ENCODE measurements at regions not wholly inside any gene's neighbourhood (a gene's known extent, or its start where the extent isn't known, plus 50 kb on each side); places are given as distances from the start of the nearest gene placed in this dataset.

- no peak for DNase-seq
- TF ChIP-seq POLR2A (IDR thresholded peaks at IDR 0.05), result no peak
- TF ChIP-seq EP300 (IDR thresholded peaks at IDR 0.05), result no peak
- no peak overlapping the region for H3K4me3 ChIP-seq
- no peaks in the 10 kb centered on the region for H3K36me3 ChIP-seq
- H3K27me3 ChIP-seq, result no peaks in the 10 kb centered on the region
- H3K27ac ChIP-seq, result no peak overlapping the region
- no peaks in the 10 kb centered on the region for H3K9me3 ChIP-seq
- no peak for ATAC-seq (ENCODE audit: low FRiP score in 2 of 2)
- 87 to 92% methylated on average over 3 of the region's 3 CpGs for WGBS, 2 donors
- no peaks in the 10 kb centered on the region for H3K4me1 ChIP-seq
Measured at GRCh38 chr12:87491598-87491997, 537.6 kb downstream of the C12orf50 start.

- Histone ChIP-seq H3K36me3 (no peaks in the 10 kb centered on the region), H3K27me3 (no peaks in the 10 kb centered on the region), H3K27ac (no peak overlapping the region), H3K9me3 (no peaks in the 10 kb centered on the region), H3K4me3 (no peak overlapping the region), H3K4me1 (no peaks in the 10 kb centered on the region)
- no peak for DNase-seq
- no peak for TF ChIP-seq EP300 (IDR thresholded peaks at IDR 0.05)
- TF ChIP-seq POLR2AphosphoS5 (IDR thresholded peaks at IDR 0.05), result no peak
- no peak for TF ChIP-seq POLR2A (IDR thresholded peaks at IDR 0.05)
- TF ChIP-seq CTCF (IDR thresholded peaks at IDR 0.05), result no peak
- ATAC-seq (ENCODE audit: low FRiP score in 2 of 2), result no peak
- WGBS, 2 donors, result 31 to 33% methylated on average over 1 of the region's 1 CpG
Measured at GRCh38 chr12:87491089-87491488, 538.1 kb downstream of the C12orf50 start.

- TF ChIP-seq EP300 (IDR thresholded peaks at IDR 0.05) (no peak), POLR2A (IDR thresholded peaks at IDR 0.05) (no peak), POLR2AphosphoS5 (IDR thresholded peaks at IDR 0.05) (no peak), CTCF (IDR thresholded peaks at IDR 0.05) (no peak)
Measured at GRCh38 chr12:87469295-87469694, 559.9 kb downstream of the C12orf50 start.

GRCh38 chr12:87467936-87468335, 561.3 kb downstream of the C12orf50 start:
- ATAC-seq (ENCODE audit: low FRiP score in 2 of 2), result no peak
- Histone ChIP-seq H3K4me1 (no peaks in the 10 kb centered on the region), H3K27ac (no peak overlapping the region), H3K9me3 (no peaks in the 10 kb centered on the region), H3K36me3 (no peaks in the 10 kb centered on the region), H3K27me3 (no peaks in the 10 kb centered on the region), H3K4me3 (no peak overlapping the region)
- TF ChIP-seq POLR2AphosphoS5 (IDR thresholded peaks at IDR 0.05), result no peak
- no peak for TF ChIP-seq EP300 (IDR thresholded peaks at IDR 0.05)
- DNase-seq, result no peak

More at GRCh38 chr12:87469295-87469694, 559.9 kb downstream of the C12orf50 start:
- DNase-seq, result no peak
- Histone ChIP-seq H3K9me3 (no peaks in the 10 kb centered on the region), H3K4me3 (no peak overlapping the region), H3K27ac (no peak overlapping the region), H3K27me3 (no peaks in the 10 kb centered on the region), H3K4me1 (no peaks in the 10 kb centered on the region), H3K36me3 (no peaks in the 10 kb centered on the region)
- ATAC-seq (ENCODE audit: low FRiP score in 2 of 2), result no peak

GRCh38 chr12:87464565-87464964, 564.6 kb downstream of the C12orf50 start:
- ATAC-seq (ENCODE audit: low FRiP score in 2 of 2), result no peak
- H3K36me3 ChIP-seq, result no peaks in the 10 kb centered on the region
- no peaks in the 10 kb centered on the region for H3K4me1 ChIP-seq
- no peak for TF ChIP-seq EP300 (IDR thresholded peaks at IDR 0.05)
- no peak for TF ChIP-seq POLR2AphosphoS5 (IDR thresholded peaks at IDR 0.05)
- H3K27me3 ChIP-seq, result no peaks in the 10 kb centered on the region
- WGBS, 2 donors, result 64 to 77% methylated on average over 1 of the region's 1 CpG
- no peak for DNase-seq
- peaks cover 0 to 4% (median 0%) of the 10 kb centered on the region in 4 donors for H3K9me3 ChIP-seq
- no peak overlapping the region for H3K27ac ChIP-seq
- H3K4me3 ChIP-seq, result no peak overlapping the region

- WGBS, 2 donors, result 76 to 97% methylated on average over 4 of the region's 4 CpGs
- no peak for TF ChIP-seq EP300 (IDR thresholded peaks at IDR 0.05)
- TF ChIP-seq CTCF (IDR thresholded peaks at IDR 0.05), result no peak
- no peak for TF ChIP-seq POLR2AphosphoS5 (IDR thresholded peaks at IDR 0.05)
- no peak for TF ChIP-seq POLR2A (IDR thresholded peaks at IDR 0.05)
- Histone ChIP-seq H3K27ac (no peak overlapping the region), H3K36me3 (no peaks in the 10 kb centered on the region), H3K4me1 (peaks cover 0 to 2% (median 0%) of the 10 kb centered on the region in 4 donors), H3K4me3 (no peak overlapping the region), H3K9me3 (no peaks in the 10 kb centered on the region), H3K27me3 (no peaks in the 10 kb centered on the region)
- no peak for ATAC-seq (ENCODE audit: low FRiP score in 2 of 2)
- DNase-seq, result no peak
Measured at GRCh38 chr12:87444039-87444438, 585.2 kb downstream of the C12orf50 start.

Measured in upper lobe of left lung (tissue), 6 donors.